Type B pancreatic cell (in vitro differentiated cells): ENCODE measurements at regions not wholly inside any gene's neighbourhood (a gene's known extent, or its start where the extent isn't known, plus 50 kb on each side); places are given as distances from the start of the nearest gene placed in this dataset.

Experiments used
- DNase-seq: peaks from one replicate; pipeline ENCODE4 v3.0.0; 2021; ENCODE audit warnings: mixed read lengths; ENCODE audit not compliant: unreplicated experiment; ENCODE audit errors: extremely low spot score
- H3K27ac Mint-ChIP-seq: 2 replicates; pipeline ENCODE4 v1.8.0; 2021; ENCODE audit warnings: mild to moderate bottlenecking, mixed read lengths
- H3K27me3 Mint-ChIP-seq: 2 replicates; pipeline ENCODE4 v1.8.0; 2021; ENCODE audit warnings: mixed read lengths
- H3K36me3 Mint-ChIP-seq: 2 replicates; pipeline ENCODE4 v1.8.0; 2021; ENCODE audit warnings: mixed read lengths
- H3K4me1 Mint-ChIP-seq: one replicate; pipeline ENCODE4 v1.8.0; 2021; ENCODE audit warnings: mixed read lengths; ENCODE audit not compliant: unreplicated experiment
- H3K4me3 Mint-ChIP-seq: 2 replicates; pipeline ENCODE4 v1.8.0; 2021; ENCODE audit warnings: mild to moderate bottlenecking, mixed read lengths
- H3K9me3 Mint-ChIP-seq: 2 replicates; pipeline ENCODE4 v1.8.0; 2021; ENCODE audit warnings: mixed read lengths
- TF ChIP-seq, protein P1 (sequence below): fragments of 200-600 bp; sonication (generic); conservative IDR thresholded peaks from 2 replicates; pipeline ENCODE4 v1.5.0; 2021; ENCODE audit warnings: antibody characterized with exemption, mild to moderate bottlenecking

DNA sequence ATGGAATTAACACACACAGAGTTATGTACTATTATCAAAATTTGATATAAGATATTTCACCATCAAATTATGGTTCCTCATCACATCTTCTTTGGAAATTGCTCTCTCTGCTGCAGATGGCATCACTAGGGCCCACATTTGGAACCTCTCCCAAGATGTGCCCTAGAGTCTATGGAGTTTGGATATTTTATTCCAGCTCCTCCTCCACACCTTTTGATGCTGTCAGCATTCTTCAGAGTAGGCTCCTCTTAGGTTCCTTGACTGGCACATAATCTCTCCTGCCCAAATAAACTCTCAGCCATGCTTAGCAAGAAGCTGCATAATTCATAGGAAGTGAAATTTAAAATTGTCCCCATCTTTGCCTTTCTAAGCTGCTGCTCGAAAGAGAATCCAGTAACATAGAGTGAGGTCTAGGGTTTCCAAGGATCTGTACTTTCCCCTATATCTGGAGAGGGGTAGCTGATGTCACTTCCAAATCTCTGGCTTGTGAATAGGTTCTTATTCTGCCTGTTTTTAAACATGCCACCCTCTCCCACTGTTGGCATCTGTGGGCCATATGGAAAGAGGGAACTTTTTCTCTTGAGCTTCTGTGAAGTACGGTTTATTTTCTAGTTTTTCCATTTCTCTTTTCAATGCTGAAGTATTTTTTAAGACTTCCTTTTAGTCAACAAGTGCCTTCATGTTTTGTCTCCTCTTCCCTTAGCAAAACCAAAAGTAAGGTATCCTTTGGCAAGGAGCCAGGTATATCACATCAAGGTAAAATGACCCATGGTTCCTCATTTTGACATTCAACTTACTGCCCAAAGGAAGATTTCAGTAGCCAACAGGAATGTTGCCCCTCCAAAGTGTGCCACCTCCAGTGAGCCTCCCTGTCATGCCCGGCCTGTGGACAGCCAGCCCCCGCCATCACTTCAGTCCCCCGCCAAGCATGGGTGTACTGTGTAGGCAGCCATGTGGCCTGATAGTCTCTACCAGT, 75.3 kb upstream of the C2CD4B start:
- no peak overlapping the region for H3K4me3 Mint-ChIP-seq
- H3K9me3 Mint-ChIP-seq: peaks cover 5% of the 10 kb centered on the region
- TF ChIP-seq, protein P1, sequence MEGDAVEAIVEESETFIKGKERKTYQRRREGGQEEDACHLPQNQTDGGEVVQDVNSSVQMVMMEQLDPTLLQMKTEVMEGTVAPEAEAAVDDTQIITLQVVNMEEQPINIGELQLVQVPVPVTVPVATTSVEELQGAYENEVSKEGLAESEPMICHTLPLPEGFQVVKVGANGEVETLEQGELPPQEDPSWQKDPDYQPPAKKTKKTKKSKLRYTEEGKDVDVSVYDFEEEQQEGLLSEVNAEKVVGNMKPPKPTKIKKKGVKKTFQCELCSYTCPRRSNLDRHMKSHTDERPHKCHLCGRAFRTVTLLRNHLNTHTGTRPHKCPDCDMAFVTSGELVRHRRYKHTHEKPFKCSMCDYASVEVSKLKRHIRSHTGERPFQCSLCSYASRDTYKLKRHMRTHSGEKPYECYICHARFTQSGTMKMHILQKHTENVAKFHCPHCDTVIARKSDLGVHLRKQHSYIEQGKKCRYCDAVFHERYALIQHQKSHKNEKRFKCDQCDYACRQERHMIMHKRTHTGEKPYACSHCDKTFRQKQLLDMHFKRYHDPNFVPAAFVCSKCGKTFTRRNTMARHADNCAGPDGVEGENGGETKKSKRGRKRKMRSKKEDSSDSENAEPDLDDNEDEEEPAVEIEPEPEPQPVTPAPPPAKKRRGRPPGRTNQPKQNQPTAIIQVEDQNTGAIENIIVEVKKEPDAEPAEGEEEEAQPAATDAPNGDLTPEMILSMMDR: no peak
- no peak overlapping the region for H3K27ac Mint-ChIP-seq
- no peaks in the 10 kb centered on the region for H3K27me3 Mint-ChIP-seq
- no peaks in the 10 kb centered on the region for H3K36me3 Mint-ChIP-seq
- no peak for DNase-seq
- no peaks in the 10 kb centered on the region for H3K4me1 Mint-ChIP-seq

- Mint-ChIP-seq H3K36me3 (no peaks in the 10 kb centered on the region), H3K27ac (no peak overlapping the region), H3K9me3 (peaks cover 5% of the 10 kb centered on the region), H3K4me1 (no peaks in the 10 kb centered on the region), H3K4me3 (no peak overlapping the region), H3K27me3 (peaks cover 5% of the 10 kb centered on the region)
- no peak for DNase-seq
- TF ChIP-seq, protein P1: peak; percentile 62
Observed at GRCh38 chr15:62241135-62241770, 76.2 kb upstream of the C2CD4B start.

DNA sequence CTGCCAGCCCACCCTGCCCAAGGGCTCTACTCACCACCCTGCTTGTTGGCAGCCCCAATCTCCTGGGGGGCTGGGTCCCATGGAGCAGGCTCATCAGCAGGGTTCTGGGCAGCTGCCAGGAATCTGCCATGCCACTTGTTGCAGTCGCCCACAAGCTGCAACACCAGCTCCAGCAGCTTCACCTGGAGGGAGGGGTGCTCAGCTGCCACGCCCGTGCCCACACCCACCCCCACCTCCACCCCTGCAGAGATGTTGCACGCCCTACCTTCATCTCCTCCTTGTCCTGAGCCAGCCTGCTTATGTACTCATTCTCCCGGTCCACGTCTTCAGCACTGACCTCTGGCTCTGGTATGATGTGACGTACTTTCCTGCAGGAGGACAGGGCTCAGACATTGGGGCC, 77.9 kb upstream of the C2CD4B start:
- Mint-ChIP-seq H3K9me3 (peaks cover 5% of the 10 kb centered on the region), H3K27ac (no peak overlapping the region), H3K27me3 (peaks cover 5% of the 10 kb centered on the region), H3K4me1 (no peaks in the 10 kb centered on the region), H3K36me3 (no peaks in the 10 kb centered on the region), H3K4me3 (no peak overlapping the region)
- no peak for DNase-seq
- TF ChIP-seq, protein P1: no peak

- no peak for DNase-seq
- TF ChIP-seq, protein P1: no peak
- H3K27ac Mint-ChIP-seq: no peak overlapping the region
- peaks cover 13% of the 10 kb centered on the region for H3K4me1 Mint-ChIP-seq
- H3K4me3 Mint-ChIP-seq: no peak overlapping the region
- no peaks in the 10 kb centered on the region for H3K36me3 Mint-ChIP-seq
- H3K27me3 Mint-ChIP-seq: peaks cover 5% of the 10 kb centered on the region
- no peaks in the 10 kb centered on the region for H3K9me3 Mint-ChIP-seq
Observed at GRCh38 chr15:62244762-62245161, 79.7 kb upstream of the C2CD4B start.

DNA sequence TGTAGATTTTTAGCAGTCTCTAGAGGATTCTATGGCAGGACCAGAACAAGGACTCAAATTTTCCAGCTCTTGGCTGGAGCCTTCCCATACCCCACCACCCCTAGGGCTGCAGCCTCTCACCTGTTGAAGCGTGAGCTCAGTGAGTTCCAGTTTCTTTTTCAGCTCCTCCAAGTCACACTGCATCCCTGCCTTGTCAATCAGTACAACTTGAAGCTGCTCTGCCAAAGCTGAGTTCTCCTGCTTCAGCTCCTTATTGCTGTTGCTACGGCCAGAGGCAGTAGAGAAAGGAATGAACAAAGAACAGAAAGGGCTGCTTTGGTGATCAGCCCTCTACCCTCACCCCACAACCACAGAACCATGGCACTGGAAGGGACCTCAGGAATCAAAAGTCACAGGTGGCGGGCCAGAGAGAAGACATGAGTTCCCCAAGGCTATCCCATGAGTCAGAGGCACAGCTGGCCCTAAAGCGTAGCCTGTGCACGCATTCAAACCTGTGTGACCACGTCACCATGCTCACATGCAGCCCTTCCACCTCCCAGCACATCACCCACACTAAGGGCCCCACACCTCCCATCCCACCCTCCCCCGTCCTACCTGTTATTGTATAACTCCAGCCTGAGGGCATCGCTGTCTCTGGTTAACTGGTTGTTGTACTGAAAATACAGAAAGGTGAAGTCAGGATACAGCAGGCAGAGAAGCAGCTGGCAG, 83.3 kb upstream of the C2CD4B start:
- Mint-ChIP-seq H3K4me1 (peaks cover 15% of the 10 kb centered on the region), H3K36me3 (no peaks in the 10 kb centered on the region)
- TF ChIP-seq, protein P1: no peak

More for the DNA sequence above, 83.3 kb upstream of the C2CD4B start:
- Mint-ChIP-seq H3K9me3 (no peaks in the 10 kb centered on the region), H3K27me3 (peaks cover 5% of the 10 kb centered on the region), H3K27ac (peak overlapping the region; percentile 94), H3K4me3 (no peak overlapping the region)
- DNase-seq: no peak
